Fibroblast of skin of scalp (primary cell): ENCODE measurements at regions not wholly inside any gene's neighbourhood (a gene's known extent, or its start where the extent isn't known, plus 50 kb on each side); places are given as distances from the start of the nearest gene placed in this dataset.
A peak's percentile ranks its signal among the peaks of the same experiment; 100 is the strongest.

ENCODE experiments used
- DNase-seq: peaks from one replicate; pipeline ENCODE4 v3.0.0-alpha.2; 2013

DNA sequence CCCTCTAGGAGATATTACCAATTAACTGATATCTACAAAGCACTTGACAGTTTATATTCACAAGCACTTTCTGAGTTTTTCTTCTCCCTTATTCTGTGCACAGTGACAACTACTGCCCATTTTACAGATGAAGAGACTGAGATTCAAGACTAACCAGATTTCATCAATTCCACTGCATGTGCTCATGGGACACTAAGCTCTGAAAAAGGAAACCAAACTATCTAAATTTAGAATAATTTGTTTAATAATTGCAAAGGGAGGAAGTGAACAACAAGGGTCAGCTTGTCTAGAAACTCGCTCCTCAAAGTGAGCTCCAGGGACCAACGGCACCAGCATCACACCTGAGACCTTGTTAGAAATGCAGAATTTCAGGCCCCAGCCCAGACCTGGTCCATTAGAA is 50.8 kb upstream of the MYLIP start:
- DNase-seq: no peak

DNA sequence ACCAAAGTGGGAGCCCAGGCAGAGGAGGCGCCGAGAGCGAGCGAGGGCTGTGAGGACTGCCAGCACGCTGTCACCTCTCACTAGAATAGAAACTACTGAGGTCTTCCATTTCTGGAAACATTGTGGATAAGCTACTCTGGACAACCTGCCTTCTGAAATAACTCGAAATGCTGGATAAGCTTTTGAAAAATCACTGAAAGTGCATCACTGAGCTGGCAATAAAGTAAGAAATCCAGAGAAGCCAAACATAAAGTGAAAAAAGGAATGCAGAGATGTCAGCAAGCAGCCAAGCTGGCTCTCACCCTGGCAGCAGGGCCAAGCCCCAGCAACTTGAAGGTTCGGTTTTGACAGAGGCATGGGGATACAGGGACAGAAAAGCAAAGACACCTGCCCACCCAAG is 59.2 kb upstream of the MYLIP start:
- DNase-seq: no peak

DNA sequence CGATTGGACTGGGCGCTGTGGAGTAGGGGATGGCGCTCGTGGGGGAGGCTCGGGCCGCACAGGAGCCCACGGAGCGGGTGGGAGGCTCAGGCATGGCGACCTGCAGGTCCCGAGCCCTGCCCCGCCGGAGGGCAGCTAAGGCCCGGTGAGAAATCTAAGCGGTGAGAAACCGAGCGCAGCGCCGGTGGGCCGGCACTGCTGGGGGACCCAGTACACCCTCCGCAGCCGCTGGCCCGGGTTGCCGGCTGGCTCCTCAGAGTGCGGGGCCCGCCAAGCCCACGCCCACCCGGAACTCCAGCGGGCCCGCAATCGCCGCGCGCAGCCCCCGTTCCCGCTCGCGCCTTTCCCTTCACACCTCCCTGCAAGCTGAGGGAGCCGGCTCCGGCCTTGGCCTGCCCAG is 59.7 kb upstream of the MYLIP start:
- DNase-seq: no peak

DNA sequence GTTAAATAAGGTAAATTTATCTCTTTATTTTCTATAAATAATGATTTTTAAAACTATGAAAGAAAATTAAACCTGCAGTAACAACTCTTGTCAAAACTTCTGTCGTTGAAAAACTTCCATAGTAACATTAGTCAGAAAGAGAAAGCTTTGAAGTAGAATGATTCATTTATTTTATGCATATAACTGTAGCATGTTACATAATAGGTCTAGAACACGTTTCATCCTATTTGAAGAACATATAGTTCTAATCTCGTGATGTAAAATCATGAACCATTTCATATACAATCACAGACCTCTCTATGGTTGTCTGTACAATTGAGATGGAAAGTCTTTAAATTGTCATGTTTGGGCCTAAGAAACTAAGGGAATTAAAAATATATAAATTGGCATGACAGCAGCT is 61.3 kb upstream of the MYLIP start:
- DNase-seq: no peak

DNA sequence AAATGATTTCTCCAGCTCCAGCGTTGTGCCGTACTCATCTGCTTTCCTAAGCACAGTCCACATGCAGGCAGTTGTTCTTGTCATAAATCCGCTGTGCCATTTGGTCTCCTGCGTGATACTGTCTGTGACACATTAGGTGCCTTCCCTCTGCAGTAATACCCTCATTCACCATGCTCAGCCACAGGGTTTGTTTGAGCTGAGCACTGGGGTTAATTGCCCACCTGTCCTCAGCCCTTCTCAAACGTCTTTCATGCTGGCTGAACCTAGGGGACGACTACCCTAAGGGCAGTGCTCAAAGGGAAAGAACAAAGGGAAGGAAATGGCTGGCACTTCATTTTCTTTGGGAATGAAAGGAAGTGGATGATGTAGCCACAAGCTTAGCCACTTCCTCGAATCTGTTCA is 64.2 kb upstream of the MYLIP start:
- DNase-seq: no peak

DNA sequence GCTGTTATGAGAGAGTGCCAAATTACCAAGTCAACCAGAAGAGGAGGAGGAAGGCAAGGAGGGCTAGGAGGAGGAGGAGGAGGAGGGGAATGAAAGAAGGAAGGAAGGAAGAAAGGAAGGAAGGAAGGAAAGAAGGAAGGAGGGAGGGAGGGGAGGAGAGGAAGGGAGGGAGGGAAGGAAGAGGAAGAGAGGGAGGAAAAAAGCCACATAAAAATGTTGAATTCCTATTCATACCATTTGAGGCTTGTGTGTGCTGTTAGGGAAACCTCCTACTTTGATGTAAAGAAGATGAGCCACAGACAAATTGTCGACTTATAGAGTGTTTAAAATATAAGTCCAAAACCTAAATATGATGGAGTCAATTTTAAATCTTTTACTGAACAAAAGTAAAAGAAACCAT is 65.3 kb upstream of the MYLIP start:
- no peak for DNase-seq

DNA sequence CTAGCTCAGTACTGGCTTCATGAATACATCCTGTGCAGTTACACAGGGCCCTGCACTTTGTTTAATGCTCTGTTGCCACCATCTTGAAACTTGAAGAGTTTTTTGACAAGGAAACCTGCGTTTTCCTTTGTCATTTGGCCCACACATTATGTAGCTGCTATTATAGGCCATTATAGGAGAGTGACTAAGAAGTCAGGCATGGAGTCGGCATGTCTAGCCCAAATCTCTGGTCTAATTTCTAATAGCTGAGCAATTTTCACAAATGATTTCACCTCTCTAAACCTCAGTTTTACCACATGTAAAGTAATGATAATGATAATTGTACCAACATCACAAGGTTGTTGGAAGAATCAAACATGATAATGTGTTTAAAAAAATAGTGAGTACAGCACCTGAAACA is 67.1 kb upstream of the MYLIP start:
- peak; percentile 21 for DNase-seq

DNA sequence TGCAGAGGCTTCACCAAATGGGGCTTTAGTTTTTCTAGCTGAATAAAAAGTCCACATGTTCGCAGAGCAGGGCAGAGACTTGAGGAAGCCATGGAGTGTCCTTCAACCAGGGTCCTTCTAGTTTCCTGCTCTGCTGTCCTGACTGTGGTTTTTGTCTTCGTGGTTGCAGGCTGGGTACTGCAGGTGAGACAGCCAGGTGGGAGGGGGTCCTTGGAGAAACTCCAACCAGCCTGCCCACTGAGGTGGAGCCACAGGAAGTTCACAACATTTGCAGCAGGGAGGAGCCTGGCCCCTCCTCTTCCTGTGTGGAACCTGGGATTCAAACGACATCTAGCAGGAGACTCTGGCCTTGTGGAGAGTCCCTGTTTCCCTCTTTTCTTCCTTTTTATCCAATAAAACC is 68.8 kb upstream of the MYLIP start:
- DNase-seq: no peak

DNA sequence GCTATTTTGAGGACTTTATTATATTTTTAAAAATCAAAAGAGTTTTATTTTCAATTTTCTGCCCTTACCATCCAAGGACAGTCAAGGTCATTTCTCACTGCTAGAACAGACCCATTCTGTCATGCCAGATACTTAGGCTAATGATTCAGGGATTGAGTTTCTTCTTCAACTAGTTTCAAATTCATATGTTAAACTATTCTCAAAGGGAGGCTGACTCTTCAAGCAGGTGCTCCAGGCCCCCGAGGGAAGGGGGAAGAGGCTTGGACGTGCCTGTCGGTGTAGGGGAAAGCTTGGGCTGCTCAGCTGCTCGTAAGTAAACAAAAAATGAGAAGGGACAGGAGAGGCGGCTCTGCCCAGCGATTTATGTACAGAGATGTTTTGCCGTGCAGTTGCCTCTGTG is 69.4 kb upstream of the MYLIP start:
- DNase-seq: no peak

DNA sequence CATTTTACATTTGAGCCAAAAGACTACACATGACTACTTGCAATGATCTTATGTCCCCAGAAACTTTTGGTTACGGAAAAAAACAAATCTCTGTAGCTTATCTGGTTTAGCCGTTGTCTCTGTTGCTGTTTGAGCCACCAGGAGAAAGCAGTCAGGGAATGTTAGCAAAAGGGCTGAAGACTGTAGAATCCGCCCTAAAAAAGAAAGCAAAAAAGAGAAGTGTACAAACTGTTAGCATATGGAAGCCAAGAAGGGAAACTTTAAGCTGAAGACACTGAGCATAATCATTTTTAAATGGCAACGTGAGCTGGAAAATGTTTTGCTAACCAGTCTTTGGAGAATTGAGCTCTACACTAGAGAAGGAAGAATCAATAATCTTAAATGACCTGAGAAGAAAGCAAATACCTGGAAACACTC is 69.9 kb upstream of the MYLIP start:
- DNase-seq: no peak

DNA sequence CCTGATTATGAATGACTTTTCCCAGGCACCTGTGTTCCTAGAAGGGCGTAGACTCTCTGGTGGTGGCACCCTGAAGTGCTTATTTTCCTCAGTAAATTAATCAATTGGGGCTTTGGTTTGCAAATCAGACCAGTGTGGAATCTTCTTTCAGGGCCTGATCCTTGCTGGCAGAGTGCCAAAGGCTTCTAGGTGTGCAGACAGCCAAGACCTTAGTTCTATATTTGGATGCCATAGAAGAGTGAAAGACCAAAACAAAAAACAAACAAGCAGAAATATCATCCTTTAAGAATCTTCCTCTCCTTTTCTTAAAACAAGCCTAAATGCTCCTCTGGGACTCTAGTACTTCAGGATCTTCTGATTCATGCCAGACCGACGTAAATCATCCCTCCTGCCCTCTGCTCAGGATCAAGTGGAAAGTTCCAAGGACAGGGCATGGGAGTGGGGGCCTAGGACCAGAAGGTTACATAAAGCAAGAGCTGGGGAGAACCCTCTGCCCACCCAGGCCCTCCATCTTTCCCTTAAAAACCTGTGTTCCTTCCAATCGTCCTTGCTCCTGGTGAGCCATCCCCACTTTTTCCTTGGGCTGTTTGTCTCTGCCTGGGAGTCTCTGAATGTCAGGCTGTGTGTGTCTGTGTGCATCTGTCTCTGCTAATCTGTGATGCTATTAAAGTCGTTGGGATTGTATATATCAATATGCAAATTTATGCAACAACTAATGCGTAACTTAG is 70.5 kb upstream of the MYLIP start:
- DNase-seq: no peak

DNA sequence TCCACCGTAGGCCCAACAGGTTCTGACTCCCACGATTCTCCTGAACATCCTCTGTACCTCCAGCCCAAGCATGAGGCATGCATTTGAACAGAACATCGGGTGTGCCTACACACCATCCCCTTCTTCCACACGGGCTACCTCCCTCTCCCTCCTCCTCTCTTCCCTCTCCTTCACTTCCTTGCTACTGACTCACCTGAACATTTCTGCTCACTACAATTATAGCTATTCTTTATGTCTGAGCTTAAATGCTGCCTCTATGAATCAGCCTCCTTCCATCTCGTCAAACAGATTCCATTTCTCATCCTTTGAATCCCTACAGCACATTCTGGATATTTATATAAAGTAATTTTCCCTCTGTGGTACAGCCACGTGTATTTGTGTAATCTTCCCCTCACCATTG is 71.4 kb upstream of the MYLIP start:
- DNase-seq: no peak

DNA sequence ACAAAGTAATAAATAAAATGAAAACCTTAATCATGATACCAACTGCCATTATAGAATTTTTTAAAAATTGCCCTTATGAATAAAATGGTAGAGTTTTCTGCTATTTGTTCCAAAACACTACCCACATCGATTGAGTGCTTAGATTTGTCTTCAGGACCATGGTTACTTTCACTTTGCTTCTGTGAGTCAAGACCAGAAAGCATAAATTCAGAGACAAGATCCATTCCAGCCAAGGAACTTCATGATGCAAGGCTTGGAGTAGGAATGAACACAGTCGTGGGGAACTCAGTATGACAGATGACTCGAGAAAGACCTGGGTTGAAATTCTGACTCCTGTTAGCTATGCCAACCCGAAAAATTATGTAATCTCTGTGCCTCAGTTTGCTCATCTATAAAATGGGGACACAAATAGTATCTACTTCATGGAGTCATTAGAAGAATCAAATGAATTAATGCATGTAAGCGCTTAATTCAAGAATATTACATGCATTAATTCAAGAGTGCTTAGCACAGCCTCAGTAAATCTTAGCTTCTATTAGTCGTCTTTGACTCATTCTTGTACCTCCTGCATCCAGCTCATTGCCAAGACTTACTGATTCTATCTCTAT is 72.5 kb upstream of the MYLIP start:
- DNase-seq: no peak

DNA sequence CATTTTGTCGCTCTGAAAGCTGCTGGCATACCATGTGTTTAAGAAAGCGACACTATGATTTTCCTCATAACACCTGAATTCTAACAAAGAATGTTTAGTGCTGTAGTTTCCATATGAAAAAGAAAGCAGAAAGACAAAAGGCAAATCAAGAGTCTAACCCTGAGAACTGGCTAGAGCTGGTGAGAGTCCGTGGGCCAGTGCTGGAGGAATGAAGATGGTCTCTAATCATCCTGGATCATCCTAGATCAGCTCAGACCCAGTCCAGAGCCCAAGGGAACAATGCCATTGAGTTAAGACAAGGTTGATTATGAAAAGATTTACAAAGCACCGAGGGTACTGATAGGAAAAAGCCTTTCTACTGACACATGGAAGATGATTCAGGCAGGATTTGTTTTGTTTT is 73.0 kb upstream of the MYLIP start:
- DNase-seq: no peak

DNA sequence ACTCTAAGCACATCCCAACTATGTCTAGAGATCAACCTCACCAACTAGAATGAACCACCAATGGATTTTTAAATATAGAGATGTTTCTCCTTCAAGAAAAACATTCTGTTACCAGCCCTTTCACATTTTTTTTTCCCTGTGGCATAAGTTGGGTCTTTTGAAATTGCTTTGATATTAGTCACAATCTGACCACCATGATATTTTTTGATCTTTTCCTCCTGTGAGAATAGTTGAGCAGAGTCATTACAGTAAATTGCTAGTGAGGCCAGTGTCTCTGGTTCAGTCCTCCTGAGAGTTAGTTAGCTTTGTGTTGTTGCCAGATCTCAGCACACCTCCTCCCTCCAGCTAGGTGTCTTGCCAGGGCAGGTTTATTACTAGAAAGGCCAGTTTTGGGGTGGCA is 79.7 kb upstream of the MYLIP start:
- peak; percentile 71 for DNase-seq

DNA sequence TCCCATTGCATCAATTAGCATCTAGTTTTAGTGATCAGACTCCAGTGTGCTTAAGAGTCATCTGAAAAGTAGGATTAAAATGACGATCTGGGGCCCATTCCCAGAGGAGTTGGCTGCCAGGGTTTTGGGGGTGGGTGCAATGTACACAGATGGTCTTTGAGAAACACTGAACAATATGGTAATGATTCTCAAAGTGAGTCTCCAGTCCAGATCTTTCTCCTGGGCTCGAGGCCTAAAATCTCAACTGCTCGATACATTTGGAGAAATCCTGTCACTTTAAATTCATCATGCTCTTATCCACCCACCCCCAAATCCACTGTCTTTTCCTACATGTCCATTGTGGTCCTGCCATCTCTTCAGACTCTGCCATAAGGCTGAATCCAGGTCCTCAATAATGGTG is 80.7 kb upstream of the MYLIP start:
- no peak for DNase-seq

DNA sequence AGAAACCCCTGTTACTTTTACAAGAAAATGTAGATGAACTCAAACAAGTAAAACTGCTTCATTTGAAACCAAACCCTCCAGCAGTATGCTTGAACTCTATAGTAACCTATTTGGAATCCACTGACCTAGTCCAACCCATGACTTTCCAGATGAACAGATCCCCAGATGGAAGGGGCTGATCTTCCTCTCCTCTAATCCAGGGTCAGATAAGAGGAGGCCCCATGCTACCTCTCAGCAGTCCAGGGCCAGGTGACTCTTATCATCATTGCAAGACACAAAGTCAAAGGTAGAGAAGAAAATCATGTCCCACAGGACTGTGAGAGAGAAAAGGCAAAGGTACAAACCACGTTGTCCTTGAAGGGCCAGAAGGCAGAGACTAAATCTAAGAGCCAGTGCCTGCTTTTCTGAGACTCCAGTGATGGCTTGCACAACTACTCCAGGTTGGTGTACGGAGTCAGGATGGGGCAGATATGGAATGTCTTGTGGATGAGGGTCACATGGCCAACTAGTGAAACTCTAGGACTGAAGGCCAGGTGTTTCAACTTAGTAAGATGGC is 81.4 kb upstream of the MYLIP start:
- DNase-seq: no peak

DNA sequence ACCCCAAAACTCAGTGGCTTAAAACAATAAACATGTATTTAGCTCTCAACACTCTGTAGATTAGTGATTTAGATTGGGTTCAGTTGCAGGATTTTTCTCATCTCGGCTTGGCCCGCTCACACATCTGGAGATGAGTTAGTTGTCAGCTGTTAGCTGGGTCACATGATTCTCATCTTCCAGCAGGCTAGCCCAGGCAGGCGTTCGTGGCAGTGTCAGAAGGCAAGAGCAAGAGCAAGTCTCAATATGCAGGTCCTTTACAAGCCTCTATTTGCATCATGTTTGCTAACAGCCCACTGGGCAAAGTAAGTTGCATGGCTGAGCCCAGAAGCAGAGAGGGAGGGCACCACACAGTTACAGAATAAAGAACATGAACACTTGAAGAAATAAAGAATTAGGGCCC is 83.6 kb upstream of the MYLIP start:
- peak; percentile 11 for DNase-seq

DNA sequence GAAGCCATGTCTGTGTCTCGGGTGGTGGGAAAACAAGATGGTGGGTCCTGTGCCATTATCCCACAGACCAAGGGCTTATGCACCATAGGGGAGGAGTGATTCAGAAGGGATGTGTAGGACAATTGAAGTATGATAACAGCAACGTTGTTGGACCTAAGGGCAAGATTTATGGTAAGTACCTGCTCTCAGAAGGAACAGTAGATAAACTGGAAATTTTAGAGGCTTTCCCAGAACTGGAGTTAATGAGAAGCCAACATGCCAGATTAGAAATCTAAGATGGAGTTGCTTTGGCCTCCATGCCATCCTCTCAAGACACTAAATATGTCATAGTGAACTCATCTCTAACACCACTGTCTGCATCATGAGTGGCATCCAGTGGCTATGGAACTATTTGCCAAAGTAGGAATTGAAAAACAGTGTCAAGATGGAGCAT is 84.7 kb upstream of the MYLIP start:
- DNase-seq: no peak

DNA sequence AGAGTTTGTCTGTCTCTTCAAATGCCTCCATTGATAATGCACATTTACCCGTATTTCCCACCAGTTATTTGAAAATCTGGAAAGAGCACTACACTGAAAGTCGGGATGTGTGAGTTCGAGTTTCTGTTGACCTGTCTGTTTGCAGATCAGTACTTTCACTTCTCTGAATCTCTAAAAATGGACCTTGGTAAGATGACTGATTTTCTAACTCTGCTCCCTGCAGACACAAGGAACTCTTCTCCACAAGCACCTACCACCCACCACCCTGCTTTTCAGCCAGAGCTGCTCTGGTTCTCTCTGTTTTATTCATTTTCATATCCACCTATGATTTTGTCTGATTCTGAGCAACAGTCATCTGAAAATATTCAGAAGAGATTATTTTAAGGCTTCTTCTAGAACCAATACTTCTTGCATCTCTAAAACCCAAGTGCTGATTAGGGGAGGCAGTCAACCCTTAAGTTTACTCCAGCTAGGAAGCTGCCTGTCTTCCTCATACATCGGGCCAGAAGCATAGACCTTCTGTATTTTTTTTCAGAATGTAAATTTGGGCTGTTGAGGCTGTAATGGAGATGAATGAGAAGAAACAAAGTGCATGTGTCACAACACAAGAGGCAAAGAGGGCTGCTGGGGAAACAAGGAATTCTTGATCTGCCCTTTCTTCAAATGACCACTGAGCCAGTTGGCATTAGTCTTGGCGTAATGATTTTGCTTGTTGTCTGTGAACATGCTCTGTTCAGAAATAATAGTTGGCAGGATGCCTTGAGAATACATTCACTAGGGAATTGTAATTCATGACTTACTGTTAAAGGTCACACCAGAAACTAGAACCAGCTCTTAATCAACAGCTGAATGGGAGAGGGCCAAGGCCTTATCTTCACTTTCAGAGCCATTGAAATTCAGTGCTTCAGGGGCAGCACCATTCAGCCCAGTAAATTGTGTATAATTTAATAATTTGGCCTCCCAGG is 85.4 kb upstream of the MYLIP start:
- DNase-seq: no peak

DNA sequence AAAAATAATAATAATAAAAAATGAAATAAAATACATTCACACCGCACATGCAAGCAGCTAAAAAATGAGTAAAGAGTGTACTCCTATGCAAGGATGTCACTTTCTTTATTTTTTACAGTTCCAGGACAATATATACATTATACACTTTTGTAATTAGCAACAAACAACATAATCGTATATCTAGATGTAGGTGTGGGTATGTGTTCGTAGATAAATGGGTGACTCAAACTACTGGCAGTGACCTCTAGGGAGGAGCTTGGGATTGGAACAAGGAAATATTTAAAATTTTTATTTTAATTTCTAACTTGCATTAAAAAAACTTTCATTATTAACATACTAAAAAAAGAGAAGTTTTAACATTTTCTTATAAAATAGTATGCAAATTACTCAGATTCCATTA is 86.1 kb upstream of the MYLIP start:
- no peak for DNase-seq

DNA sequence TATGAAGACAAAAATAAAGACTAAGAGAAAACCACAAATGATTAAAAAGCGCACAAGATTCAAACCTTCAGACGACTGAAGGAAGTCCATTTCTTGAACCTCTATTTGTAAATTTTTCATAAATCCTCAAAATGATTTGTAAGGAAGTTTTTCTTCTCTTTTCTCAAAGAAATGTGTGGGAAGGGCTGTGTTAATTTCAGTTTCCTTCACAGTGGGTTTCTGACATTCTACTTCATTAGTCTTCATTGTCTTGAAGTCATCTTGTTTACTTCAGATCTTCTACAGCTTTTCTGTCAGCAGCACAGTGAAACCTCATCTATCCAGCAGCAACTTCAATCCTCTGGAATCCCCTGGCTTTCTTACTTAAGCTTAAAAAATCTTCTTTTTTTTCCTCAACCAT is 87.6 kb upstream of the MYLIP start:
- no peak for DNase-seq

DNA sequence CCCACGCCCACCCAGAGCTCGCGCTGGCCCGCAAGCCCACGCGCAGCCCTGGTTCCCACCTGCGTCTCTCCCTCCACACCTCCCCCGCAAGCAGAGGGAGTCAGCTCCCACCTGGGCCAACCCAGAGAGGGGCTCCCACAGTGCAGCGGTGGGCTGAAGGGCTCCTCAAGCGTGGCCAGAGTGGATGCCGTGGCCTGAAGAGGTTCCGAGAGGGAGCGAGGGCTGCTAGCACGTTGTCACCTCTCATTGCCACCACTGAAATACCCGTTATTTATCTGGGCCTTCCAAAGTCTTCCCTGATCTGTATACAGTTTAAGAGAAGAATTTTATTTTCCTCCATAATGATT is 88.3 kb upstream of the MYLIP start:
- no peak for DNase-seq
